NCI-H526 treated with DMSO at 0.1 percent for 48 hours (cell line): ENCODE measurements at regions not wholly inside any gene's neighbourhood (a gene's known extent, or its start where the extent isn't known, plus 50 kb on each side); places are given as distances from the start of the nearest gene placed in this dataset.
"Not testable (repeated sequence)": the region's sequence is repeated elsewhere in the genome, so short reads cannot be mapped to it uniquely, and the experiment has no call there.

Source experiments
- DNase-seq: peaks from one replicate; lab custom pipeline; 2025; lab: John Stamatoyannopoulos, UW

DNA sequence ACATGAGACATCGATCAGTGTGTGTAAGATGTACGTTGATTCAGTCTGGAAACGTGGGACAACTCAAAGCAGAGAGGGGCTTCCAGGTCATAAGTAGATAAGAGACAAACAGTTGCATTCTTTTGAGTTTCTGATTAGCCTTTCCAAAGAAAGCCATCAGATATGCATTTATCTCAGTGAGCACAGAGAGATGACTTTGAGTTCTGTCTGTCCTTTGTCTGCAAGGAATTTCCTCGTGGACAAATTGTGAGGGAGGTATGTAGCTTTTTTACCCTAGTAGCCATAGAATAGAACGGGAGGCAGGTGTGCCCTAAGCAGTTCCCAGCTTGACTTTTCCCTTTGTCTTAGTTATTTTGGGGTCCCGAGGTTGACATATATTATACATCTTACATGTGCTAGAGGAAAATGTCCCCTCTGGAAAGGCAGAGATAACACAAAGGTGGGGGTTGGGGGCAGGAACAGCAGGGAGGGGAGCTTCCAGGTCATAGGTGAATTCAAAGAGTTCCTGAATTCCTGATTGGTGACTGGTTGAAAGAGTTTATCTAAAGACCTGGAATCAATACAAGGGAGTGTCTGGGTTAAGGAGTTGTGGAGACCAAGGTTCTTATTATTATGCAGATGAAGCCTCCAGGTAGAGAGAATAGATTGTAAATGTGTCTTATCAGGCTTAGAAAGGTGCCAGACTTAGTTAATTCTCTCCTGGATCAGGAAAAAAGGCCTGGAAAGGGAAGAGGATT lies 237.0 kb downstream of the NFATC2 start:
- no peak for DNase-seq

- no peak for DNase-seq
Observed at GRCh38 chr20:51303731-51304670, 238.5 kb downstream of the NFATC2 start.

- DNase-seq, result no peak
Observed at GRCh38 chr20:51301026-51301425, 241.5 kb downstream of the NFATC2 start.

DNA sequence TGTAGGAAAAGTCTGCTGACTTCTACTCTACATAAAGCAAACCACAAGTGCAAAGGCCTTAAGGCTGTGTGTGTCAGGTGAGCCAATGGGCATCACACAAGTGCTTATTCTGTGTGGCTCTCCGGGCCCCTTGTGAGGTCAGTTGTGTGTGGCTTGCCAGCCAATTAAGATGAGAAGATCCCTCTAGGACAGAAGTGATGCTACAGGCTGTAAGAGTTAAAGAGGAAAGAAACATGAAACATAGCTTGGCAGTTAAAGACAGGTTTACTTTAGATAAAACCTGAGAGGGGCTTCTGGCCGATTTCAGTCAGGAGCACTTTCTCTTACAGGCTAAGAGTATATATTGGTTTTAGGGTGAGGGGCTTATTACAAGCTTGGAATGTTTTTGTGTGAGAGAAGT lies 242.4 kb downstream of the NFATC2 start:
- DNase-seq, result no peak

GRCh38 chr20:51299413-51299812 lies 243.1 kb downstream of the NFATC2 start:
- DNase-seq, result no peak

GRCh38 chr20:51298141-51298749 lies 244.3 kb downstream of the NFATC2 start:
- no peak for DNase-seq

DNA sequence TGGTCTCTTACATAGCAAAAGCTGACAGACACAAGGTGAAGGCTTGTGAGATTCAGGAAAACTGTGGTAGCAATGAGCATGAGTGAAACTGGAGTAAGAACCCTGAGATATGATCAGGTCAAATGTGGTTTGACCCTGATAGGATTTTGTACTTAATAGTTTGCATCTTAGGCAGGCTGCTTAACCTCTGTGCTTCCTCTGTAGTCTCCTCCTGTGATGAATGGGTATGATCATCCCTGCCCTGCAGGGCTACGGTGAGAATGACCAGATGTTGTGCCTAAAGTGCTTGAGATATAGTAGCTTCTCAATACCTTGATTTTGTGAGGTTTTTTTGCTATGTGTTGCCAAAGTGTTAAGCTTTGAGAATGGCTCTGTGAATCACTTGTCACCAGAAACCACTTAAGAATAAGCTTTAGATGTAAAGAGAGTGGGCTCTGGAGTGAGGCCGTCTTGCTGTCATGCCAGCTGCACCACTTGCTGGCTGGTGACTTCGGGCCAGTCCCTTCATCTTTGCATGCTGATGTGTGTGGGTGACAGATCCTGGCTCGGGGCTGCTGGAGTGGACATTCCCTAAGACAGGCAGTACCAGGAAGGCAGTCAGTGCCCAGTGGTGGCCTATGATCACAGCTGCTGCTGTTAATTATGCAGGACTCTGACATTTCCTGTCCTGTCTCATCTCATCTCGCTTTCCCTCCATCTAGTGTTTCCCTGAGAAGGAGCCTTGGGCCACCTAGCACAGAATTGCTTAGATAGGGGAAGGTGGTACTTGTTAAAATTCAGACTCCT lies 254.7 kb downstream of the NFATC2 start:
- no peak for DNase-seq

GRCh38 chr20:51286758-51287157 lies 255.8 kb downstream of the NFATC2 start:
- no peak for DNase-seq

DNA sequence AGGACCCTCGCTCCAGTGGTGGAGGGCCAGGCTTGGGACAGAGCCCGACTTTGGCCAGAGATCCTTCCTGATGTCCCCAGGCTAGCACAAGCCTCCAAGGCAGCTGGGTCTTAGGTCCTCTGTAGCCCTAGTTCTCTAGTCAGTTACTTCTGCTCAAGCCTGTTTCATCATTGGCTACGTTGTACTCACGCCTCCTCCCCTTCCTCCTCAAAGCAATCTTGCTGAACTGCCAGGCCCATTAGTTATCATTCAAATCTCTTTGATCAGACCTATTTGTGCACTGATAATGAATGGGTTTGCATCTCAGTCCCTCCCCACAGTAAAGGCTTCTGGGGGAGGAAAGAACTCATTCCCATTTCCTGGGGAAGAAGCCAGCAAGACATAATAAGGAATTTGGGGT lies 256.8 kb downstream of the NFATC2 start:
- DNase-seq, result no peak

- no peak for DNase-seq
Observed at GRCh38 chr20:51284871-51285270, 257.6 kb downstream of the NFATC2 start.

- no peak for DNase-seq
Observed at GRCh38 chr20:51284176-51284575, 258.3 kb downstream of the NFATC2 start.

GRCh38 chr20:51281521-51281920 lies 258.6 kb upstream of the KCNG1 start:
- no peak for DNase-seq

- no peak for DNase-seq
Observed at GRCh38 chr20:51280047-51280446, 257.1 kb upstream of the KCNG1 start.

DNA sequence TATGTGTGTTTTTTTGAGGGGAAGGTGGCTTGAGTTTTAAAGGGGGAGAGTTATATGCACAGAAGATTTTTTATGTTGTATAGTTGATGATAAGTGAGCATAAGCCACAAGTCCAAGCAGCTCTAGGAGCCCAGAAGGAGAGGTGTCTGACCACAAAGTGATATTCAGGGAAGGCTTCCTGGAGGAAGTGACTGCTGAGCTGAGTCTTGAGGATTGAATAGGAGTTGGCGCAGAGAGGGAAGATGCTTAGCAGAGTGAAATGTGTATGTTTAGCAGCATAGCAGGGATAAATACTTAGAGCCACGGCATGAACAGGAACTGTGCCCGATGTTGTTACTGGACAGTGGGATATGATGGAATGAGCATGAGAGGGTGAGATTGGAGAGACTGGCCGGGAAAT lies 255.1 kb upstream of the KCNG1 start:
- no peak for DNase-seq

DNA sequence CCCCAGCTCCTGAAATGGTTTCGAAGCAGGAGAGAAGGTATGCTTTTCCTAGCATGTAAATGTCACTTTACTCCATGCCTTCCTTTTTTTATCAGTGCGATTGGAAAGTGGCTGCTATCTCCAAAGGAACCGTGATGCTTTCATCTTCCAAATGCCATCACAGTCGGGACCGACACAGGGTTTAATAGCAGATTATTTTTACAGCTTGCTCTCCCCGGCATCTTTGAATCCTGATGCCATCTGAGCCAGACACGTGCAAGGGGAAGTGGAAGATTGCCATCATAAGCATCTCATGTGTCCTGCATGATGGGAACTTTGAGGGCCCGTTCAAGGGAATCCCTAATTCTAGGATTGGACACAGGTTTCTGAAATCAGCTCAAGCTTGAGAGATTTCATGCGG lies 253.4 kb upstream of the KCNG1 start:
- no peak for DNase-seq

- no peak for DNase-seq
Observed at GRCh38 chr20:51275826-51276225, 252.9 kb upstream of the KCNG1 start.

DNA sequence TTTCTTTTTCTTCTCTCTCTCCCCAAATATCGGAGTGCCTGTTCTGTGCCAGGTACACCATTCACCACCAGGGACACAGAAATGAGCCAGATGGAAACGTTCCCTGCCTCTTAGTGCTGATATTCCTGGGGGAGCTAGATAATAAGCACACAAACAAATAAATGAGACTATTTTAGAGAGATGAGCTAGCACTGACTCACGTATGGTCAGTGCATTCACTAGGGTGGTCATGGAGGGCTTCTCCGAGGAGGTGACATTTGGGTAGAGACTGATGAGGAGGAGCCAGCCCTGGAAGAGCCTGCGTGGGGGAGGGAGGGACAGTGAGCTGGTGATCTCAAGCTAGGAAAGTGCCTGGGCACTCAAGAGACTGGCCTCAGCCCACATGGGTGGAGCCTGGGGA lies 252.3 kb upstream of the KCNG1 start:
- no peak for DNase-seq

GRCh38 chr20:51272401-51272800 lies 249.5 kb upstream of the KCNG1 start:
- DNase-seq, result no peak

DNA sequence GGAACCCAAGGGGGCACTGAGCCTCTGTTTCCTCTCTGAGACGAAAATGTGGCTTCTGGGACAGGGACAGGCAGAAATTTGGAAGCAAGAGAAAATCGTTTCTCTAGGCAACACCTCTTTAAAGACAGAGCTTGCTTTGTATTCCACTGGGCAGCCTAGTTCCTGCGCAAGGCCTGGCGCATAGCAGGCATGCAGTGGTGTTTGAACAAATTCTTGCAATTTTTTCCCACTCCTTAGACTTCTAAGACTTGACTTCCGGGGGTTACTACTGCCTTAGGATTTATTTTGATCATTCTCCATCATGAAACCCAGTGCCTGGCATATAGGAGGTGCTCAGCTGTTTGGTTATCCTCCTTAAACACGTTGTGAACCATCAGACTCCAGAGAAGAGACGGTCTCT lies 249.0 kb upstream of the KCNG1 start:
- DNase-seq, result no peak

DNA sequence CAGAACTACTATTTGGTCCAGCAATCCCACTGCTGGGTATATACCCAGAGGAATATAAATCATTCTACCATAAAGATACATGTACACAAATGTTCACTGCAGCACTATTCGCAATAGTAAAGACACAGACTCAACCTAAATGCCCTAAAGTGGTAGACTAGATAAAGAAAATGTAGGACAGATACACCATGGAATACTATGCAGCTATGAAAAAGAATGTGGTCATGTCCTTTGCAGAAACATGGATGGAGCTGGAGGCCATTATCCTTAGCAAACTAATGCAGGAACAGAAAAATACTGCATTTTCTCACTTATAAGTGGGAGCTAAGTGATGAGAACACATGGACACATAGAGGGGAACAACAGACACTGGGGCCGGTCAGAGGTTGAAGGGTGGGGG lies 248.4 kb upstream of the KCNG1 start:
- DNase-seq, result not testable (repeated sequence)

DNA sequence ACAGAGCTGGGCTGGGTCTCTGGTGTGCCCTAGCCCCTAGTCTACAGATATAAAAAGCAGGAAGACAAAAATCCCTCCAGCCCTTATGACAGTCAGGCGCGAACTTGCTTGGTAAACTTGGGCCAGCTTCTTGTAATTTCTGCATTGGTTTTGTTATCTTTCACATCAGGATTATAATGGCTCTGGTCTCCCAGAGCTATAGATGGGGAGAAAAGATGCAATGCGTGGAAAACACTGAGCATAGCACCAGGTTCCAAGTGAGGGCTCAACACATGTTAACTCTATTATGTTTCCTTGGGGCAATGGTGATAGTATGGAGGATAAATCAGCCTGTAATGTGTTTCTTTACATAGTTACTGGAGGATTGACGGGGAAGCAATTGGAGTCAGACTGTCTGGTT lies 246.8 kb upstream of the KCNG1 start:
- DNase-seq, result no peak

DNA sequence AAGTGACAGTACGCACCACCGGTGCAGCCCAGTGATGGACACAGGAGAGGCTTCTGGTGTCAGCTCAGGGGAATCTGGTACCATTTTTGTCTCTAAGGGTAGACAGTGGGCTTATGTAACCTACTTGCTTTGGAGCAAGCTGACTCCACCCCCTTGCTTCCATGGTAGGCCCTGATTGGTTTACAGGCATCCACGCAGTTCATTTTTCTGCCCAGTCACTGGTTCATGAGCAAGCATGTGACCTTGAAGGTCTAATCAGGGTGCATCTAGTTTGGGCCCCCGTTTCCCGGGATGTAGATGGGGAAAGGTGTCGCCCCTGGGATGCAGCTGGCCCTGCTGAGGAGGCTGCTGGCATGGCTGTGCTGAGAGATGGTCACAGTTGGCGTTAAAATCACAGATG lies 244.8 kb upstream of the KCNG1 start:
- no peak for DNase-seq
